WTC11 (cell line): ENCODE measurements at regions not wholly inside any gene's neighbourhood (a gene's known extent, or its start where the extent isn't known, plus 50 kb on each side); places are given as distances from the start of the nearest gene placed in this dataset.

Experiments
- ATAC-seq: fragments of 200-7000 bp; cut with Tn5 transposase; 2 replicates; pipeline ENCODE4 v1.10.0; 2021; ENCODE audit warnings: mild to moderate bottlenecking, moderate library complexity
- CTCF ChIA-PET: fragments of 300-600 bp; sonication (Branson Sonifier 250); formaldehyde crosslinking; loops from one replicate; lab custom pipeline; 2021; ENCODE audit warnings: antibody characterized with exemption; lab: Charles Lee
- POLR2A ChIA-PET: fragments of 350-600 bp; sonication (Branson Sonifier 250); formaldehyde crosslinking; loops from one replicate; lab custom pipeline; 2021; ENCODE audit warnings: antibody characterized with exemption; lab: Charles Lee
- DNase-seq: peaks from one replicate; pipeline ENCODE4 v3.0.0; 2021; ENCODE audit warnings: low spot score
- H3K27ac Mint-ChIP-seq: 2 replicates; pipeline ENCODE4 v1.8.0; 2021; ENCODE audit warnings: mixed read lengths
- H3K27me3 Mint-ChIP-seq: 2 replicates; pipeline ENCODE4 v1.8.0; 2021; ENCODE audit warnings: low read depth, mild to moderate bottlenecking, moderate library complexity, mixed read lengths
- H3K36me3 Mint-ChIP-seq: 2 replicates; pipeline ENCODE4 v1.8.0; 2021; ENCODE audit warnings: mixed read lengths
- H3K4me1 Mint-ChIP-seq: 2 replicates; pipeline ENCODE4 v1.8.0; 2022; ENCODE audit warnings: mixed read lengths
- H3K4me3 Mint-ChIP-seq: 2 replicates; pipeline ENCODE4 v1.8.0; 2021; ENCODE audit warnings: mild to moderate bottlenecking, moderate library complexity, mixed read lengths
- H3K9me3 Mint-ChIP-seq: 2 replicates; pipeline ENCODE4 v1.8.0; 2021; ENCODE audit warnings: mixed read lengths
- ELF4 ChIP-seq: sonication (generic); formaldehyde crosslinking; IDR thresholded peaks from 2 replicates; pipeline ENCODE4 v1.8.1; 2022; ENCODE audit warnings: low read depth, mild to moderate bottlenecking, moderate library complexity, missing genetic modification reagents
- ESRRA ChIP-seq: sonication (generic); formaldehyde crosslinking; IDR thresholded peaks from 2 replicates; pipeline ENCODE4 v1.8.1; 2022; ENCODE audit warnings: mild to moderate bottlenecking, missing genetic modification reagents, borderline replicate concordance
- FOXJ3 ChIP-seq: sonication (generic); formaldehyde crosslinking; IDR thresholded peaks from 2 replicates; pipeline ENCODE4 v1.9.0; 2021; ENCODE audit warnings: missing genetic modification reagents, mild to moderate bottlenecking, borderline replicate concordance
- FOXK1 ChIP-seq: sonication (generic); formaldehyde crosslinking; IDR thresholded peaks from 2 replicates; pipeline ENCODE4 v1.8.0; 2022; ENCODE audit warnings: mild to moderate bottlenecking, moderate library complexity, missing genetic modification reagents
- FOXP1 ChIP-seq: sonication (generic); formaldehyde crosslinking; IDR thresholded peaks from 2 replicates; pipeline ENCODE4 v1.8.0; 2022; ENCODE audit warnings: missing genetic modification reagents, mild to moderate bottlenecking, moderate library complexity, borderline replicate concordance
- HMGA2 ChIP-seq: fragments of 250-450 bp; sonication (Bioruptor Pico); IDR thresholded peaks from 2 replicates; pipeline ENCODE4 v1.4.0; 2021; ENCODE audit warnings: mild to moderate bottlenecking, moderate library complexity
- JUN ChIP-seq: sonication (generic); formaldehyde crosslinking; IDR thresholded peaks from 2 replicates; pipeline ENCODE4 v1.8.0; 2023; ENCODE audit warnings: mild to moderate bottlenecking, missing genetic modification reagents
- KAT7 ChIP-seq: sonication (generic); formaldehyde crosslinking; IDR thresholded peaks from 2 replicates; pipeline ENCODE4 v1.8.1; 2023; ENCODE audit warnings: missing genetic modification reagents, mild to moderate bottlenecking, borderline replicate concordance
- NFYB ChIP-seq: sonication (generic); formaldehyde crosslinking; conservative IDR thresholded peaks from 2 replicates; pipeline ENCODE4 v1.8.0; 2022; ENCODE audit warnings: low read depth, missing genetic modification reagents
- SMAD4 ChIP-seq: sonication (generic); formaldehyde crosslinking; IDR thresholded peaks from 2 replicates; pipeline ENCODE4 v1.8.0; 2022; ENCODE audit warnings: mild to moderate bottlenecking, missing genetic modification reagents
- TEAD4 ChIP-seq: sonication (generic); formaldehyde crosslinking; IDR thresholded peaks from 2 replicates; pipeline ENCODE4 v1.8.0; 2022; ENCODE audit warnings: mild to moderate bottlenecking, missing genetic modification reagents
- ZNF396 ChIP-seq: fragments of 250-450 bp; sonication (Bioruptor Pico); IDR thresholded peaks from 2 replicates; pipeline ENCODE4 v1.8.0; 2021; ENCODE audit warnings: mild to moderate bottlenecking, moderate library complexity, borderline replicate concordance
- ZNF423 ChIP-seq: fragments of 250-450 bp; sonication (Bioruptor Pico); IDR thresholded peaks from 2 replicates; pipeline ENCODE4 v2.1.2; 2022; ENCODE audit warnings: mild to moderate bottlenecking, moderate library complexity
- TF ChIP-seq, protein P1 (sequence below): sonication (generic); formaldehyde crosslinking; IDR thresholded peaks from 2 replicates; pipeline ENCODE4 v1.8.0; 2023; ENCODE audit warnings: missing genetic modification reagents, mild to moderate bottlenecking, borderline replicate concordance
- TF ChIP-seq, protein P2 (sequence below): sonication (generic); formaldehyde crosslinking; IDR thresholded peaks from 2 replicates; pipeline ENCODE4 v1.8.1; 2022; ENCODE audit warnings: low read depth, mild to moderate bottlenecking, moderate library complexity, missing genetic modification reagents, borderline replicate concordance
- TF ChIP-seq, protein P3 (sequence below): fragments of 250-450 bp; sonication (Bioruptor Pico); IDR thresholded peaks from 2 replicates; pipeline ENCODE4 v1.9.0; 2021; ENCODE audit warnings: mild to moderate bottlenecking, borderline replicate concordance
- TF ChIP-seq, protein P4 (sequence below): sonication (generic); formaldehyde crosslinking; IDR thresholded peaks from 2 replicates; pipeline ENCODE4 v1.8.1; 2022; ENCODE audit warnings: missing genetic modification reagents, borderline replicate concordance
- TF ChIP-seq, protein P5 (sequence below): fragments of 200-600 bp; IDR thresholded peaks from 2 replicates; pipeline ENCODE4 v1.8.0; 2022; ENCODE audit warnings: antibody characterized with exemption
- TF ChIP-seq, protein P6 (sequence below): sonication (generic); formaldehyde crosslinking; IDR thresholded peaks from 2 replicates; pipeline ENCODE4 v1.8.0; 2023; ENCODE audit warnings: mild to moderate bottlenecking, missing genetic modification reagents

- TF ChIP-seq, protein P1, sequence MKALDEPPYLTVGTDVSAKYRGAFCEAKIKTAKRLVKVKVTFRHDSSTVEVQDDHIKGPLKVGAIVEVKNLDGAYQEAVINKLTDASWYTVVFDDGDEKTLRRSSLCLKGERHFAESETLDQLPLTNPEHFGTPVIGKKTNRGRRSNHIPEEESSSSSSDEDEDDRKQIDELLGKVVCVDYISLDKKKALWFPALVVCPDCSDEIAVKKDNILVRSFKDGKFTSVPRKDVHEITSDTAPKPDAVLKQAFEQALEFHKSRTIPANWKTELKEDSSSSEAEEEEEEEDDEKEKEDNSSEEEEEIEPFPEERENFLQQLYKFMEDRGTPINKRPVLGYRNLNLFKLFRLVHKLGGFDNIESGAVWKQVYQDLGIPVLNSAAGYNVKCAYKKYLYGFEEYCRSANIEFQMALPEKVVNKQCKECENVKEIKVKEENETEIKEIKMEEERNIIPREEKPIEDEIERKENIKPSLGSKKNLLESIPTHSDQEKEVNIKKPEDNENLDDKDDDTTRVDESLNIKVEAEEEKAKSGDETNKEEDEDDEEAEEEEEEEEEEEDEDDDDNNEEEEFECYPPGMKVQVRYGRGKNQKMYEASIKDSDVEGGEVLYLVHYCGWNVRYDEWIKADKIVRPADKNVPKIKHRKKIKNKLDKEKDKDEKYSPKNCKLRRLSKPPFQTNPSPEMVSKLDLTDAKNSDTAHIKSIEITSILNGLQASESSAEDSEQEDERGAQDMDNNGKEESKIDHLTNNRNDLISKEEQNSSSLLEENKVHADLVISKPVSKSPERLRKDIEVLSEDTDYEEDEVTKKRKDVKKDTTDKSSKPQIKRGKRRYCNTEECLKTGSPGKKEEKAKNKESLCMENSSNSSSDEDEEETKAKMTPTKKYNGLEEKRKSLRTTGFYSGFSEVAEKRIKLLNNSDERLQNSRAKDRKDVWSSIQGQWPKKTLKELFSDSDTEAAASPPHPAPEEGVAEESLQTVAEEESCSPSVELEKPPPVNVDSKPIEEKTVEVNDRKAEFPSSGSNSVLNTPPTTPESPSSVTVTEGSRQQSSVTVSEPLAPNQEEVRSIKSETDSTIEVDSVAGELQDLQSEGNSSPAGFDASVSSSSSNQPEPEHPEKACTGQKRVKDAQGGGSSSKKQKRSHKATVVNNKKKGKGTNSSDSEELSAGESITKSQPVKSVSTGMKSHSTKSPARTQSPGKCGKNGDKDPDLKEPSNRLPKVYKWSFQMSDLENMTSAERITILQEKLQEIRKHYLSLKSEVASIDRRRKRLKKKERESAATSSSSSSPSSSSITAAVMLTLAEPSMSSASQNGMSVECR (CRISPR knock-in tag): no peak
- TF ChIP-seq FOXP1 (no peak), ELF4 (CRISPR knock-in tag) (no peak), JUN (CRISPR knock-in tag) (no peak), HMGA2 (CRISPR knock-in tag) (no peak), FOXJ3 (CRISPR knock-in tag) (no peak), SMAD4 (CRISPR knock-in tag) (no peak), ZNF396 (CRISPR knock-in tag) (no peak), TEAD4 (CRISPR knock-in tag) (no peak), ESRRA (CRISPR knock-in tag) (no peak), NFYB (CRISPR knock-in tag) (no peak)
- TF ChIP-seq, protein P2, sequence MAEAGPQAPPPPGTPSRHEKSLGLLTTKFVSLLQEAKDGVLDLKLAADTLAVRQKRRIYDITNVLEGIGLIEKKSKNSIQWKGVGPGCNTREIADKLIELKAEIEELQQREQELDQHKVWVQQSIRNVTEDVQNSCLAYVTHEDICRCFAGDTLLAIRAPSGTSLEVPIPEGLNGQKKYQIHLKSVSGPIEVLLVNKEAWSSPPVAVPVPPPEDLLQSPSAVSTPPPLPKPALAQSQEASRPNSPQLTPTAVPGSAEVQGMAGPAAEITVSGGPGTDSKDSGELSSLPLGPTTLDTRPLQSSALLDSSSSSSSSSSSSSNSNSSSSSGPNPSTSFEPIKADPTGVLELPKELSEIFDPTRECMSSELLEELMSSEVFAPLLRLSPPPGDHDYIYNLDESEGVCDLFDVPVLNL: no peak
- TF ChIP-seq, protein P3, sequence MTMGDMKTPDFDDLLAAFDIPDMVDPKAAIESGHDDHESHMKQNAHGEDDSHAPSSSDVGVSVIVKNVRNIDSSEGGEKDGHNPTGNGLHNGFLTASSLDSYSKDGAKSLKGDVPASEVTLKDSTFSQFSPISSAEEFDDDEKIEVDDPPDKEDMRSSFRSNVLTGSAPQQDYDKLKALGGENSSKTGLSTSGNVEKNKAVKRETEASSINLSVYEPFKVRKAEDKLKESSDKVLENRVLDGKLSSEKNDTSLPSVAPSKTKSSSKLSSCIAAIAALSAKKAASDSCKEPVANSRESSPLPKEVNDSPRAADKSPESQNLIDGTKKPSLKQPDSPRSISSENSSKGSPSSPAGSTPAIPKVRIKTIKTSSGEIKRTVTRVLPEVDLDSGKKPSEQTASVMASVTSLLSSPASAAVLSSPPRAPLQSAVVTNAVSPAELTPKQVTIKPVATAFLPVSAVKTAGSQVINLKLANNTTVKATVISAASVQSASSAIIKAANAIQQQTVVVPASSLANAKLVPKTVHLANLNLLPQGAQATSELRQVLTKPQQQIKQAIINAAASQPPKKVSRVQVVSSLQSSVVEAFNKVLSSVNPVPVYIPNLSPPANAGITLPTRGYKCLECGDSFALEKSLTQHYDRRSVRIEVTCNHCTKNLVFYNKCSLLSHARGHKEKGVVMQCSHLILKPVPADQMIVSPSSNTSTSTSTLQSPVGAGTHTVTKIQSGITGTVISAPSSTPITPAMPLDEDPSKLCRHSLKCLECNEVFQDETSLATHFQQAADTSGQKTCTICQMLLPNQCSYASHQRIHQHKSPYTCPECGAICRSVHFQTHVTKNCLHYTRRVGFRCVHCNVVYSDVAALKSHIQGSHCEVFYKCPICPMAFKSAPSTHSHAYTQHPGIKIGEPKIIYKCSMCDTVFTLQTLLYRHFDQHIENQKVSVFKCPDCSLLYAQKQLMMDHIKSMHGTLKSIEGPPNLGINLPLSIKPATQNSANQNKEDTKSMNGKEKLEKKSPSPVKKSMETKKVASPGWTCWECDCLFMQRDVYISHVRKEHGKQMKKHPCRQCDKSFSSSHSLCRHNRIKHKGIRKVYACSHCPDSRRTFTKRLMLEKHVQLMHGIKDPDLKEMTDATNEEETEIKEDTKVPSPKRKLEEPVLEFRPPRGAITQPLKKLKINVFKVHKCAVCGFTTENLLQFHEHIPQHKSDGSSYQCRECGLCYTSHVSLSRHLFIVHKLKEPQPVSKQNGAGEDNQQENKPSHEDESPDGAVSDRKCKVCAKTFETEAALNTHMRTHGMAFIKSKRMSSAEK (CRISPR knock-in tag): no peak
These were observed 1258.0 kb upstream of the IGFBP7 start (continued) for GRCh38 chr4:58368221-58368620.

DNA sequence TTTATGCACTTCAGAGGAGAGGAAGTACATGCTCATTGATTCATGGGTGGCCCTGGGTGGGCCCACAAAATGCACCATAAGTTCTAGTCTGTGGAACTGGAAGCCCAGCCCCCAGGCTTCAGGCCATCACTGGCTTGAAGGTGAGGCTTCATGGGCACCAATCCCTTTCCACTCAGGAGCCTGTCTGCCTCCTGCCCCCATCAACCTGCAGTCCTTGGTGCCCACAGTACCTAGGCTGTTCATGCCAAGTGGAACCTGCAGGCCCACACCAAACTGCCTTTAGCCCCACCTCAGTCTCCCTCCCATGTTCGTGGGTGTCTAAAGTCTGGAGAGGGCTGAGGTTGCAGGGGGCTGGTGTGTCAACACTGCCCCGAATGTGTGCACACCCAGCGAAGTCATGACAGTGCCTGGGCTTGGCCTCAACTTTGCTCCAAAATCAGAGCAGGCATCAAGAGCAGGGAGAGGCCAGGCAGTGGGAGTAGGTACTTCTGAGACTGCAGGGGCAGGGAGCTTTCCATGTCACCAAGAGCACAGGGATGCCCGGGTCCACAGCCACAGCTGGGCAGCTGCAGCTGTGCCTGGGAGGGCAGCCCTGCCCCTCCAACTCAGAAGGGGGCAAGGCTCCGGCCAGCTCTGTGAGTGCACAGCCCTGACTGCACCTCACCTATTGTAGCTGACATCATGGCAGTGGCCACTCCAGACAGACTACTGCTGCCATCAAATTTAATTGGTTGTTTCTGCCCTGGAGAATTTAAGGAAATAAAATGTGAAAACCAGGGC, 1250.4 kb upstream of the IGFBP7 start:
- Mint-ChIP-seq H3K4me1 (no peaks in the 10 kb centered on the region), H3K27ac (no peak overlapping the region), H3K27me3 (peaks cover 37% of the 10 kb centered on the region), H3K9me3 (peaks cover 58% of the 10 kb centered on the region), H3K36me3 (peaks cover 35% of the 10 kb centered on the region), H3K4me3 (no peak overlapping the region)
- no peak for DNase-seq
- CTCF ChIA-PET: no interaction called here
- no peak for TF ChIP-seq ZNF423 (CRISPR knock-in tag)
- TF ChIP-seq FOXK1 (CRISPR knock-in tag): no peak
- no peak for TF ChIP-seq KAT7 (CRISPR knock-in tag)
- TF ChIP-seq, protein P4, sequence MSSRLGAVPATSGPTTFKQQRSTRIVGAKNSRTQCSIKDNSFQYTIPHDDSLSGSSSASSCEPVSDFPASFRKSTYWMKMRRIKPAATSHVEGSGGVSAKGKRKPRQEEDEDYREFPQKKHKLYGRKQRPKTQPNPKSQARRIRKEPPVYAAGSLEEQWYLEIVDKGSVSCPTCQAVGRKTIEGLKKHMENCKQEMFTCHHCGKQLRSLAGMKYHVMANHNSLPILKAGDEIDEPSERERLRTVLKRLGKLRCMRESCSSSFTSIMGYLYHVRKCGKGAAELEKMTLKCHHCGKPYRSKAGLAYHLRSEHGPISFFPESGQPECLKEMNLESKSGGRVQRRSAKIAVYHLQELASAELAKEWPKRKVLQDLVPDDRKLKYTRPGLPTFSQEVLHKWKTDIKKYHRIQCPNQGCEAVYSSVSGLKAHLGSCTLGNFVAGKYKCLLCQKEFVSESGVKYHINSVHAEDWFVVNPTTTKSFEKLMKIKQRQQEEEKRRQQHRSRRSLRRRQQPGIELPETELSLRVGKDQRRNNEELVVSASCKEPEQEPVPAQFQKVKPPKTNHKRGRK: no peak
- TF ChIP-seq FOXP1: no peak
- TF ChIP-seq, protein P5, sequence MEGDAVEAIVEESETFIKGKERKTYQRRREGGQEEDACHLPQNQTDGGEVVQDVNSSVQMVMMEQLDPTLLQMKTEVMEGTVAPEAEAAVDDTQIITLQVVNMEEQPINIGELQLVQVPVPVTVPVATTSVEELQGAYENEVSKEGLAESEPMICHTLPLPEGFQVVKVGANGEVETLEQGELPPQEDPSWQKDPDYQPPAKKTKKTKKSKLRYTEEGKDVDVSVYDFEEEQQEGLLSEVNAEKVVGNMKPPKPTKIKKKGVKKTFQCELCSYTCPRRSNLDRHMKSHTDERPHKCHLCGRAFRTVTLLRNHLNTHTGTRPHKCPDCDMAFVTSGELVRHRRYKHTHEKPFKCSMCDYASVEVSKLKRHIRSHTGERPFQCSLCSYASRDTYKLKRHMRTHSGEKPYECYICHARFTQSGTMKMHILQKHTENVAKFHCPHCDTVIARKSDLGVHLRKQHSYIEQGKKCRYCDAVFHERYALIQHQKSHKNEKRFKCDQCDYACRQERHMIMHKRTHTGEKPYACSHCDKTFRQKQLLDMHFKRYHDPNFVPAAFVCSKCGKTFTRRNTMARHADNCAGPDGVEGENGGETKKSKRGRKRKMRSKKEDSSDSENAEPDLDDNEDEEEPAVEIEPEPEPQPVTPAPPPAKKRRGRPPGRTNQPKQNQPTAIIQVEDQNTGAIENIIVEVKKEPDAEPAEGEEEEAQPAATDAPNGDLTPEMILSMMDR: no peak
- TF ChIP-seq, protein P6, sequence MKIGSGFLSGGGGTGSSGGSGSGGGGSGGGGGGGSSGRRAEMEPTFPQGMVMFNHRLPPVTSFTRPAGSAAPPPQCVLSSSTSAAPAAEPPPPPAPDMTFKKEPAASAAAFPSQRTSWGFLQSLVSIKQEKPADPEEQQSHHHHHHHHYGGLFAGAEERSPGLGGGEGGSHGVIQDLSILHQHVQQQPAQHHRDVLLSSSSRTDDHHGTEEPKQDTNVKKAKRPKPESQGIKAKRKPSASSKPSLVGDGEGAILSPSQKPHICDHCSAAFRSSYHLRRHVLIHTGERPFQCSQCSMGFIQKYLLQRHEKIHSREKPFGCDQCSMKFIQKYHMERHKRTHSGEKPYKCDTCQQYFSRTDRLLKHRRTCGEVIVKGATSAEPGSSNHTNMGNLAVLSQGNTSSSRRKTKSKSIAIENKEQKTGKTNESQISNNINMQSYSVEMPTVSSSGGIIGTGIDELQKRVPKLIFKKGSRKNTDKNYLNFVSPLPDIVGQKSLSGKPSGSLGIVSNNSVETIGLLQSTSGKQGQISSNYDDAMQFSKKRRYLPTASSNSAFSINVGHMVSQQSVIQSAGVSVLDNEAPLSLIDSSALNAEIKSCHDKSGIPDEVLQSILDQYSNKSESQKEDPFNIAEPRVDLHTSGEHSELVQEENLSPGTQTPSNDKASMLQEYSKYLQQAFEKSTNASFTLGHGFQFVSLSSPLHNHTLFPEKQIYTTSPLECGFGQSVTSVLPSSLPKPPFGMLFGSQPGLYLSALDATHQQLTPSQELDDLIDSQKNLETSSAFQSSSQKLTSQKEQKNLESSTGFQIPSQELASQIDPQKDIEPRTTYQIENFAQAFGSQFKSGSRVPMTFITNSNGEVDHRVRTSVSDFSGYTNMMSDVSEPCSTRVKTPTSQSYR (CRISPR knock-in tag): no peak
- no peak for ATAC-seq
- POLR2A ChIA-PET: no interaction called here
